ENCODE measurements at regions not wholly inside any gene's neighbourhood (a gene's known extent, or its start where the extent isn't known, plus 50 kb on each side); places are given as distances from the start of the nearest gene placed in this dataset.

DNA sequence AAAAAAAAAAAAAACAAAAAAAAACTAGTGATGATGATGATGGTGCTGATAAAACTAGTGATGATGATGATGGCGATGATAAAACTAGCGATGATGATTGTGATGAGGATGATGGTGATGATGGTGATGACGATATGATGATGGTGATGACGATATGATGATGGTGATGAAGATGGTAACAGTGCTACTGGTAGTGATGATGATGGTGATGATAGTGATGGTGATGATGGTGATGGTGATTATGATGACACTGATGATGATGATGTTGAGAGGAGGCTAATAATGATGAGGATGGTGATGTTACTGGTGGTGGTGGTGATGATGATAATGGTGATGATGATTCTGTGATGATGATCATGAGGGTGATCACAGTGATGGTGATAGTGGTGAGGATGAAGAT lies 345.5 kb upstream of the CDH4 start:
- Histone ChIP-seq H3K4me3 (ENCODE audit: low read depth in 1 of 2, low read length in 1 of 2) (no peak overlapping the region), H3K27me3 (no peaks in the 10 kb centered on the region), H3K9me3 (no peaks in the 10 kb centered on the region), H3K4me1 (ENCODE audit: control insufficient read depth in 1 of 2, insufficient read depth in 1 of 2, low read depth in 1 of 2, low read length in 1 of 2) (no peaks in the 10 kb centered on the region), H3K27ac (no peak overlapping the region), H3K36me3 (no peaks in the 10 kb centered on the region)
- TF ChIP-seq, protein P1, sequence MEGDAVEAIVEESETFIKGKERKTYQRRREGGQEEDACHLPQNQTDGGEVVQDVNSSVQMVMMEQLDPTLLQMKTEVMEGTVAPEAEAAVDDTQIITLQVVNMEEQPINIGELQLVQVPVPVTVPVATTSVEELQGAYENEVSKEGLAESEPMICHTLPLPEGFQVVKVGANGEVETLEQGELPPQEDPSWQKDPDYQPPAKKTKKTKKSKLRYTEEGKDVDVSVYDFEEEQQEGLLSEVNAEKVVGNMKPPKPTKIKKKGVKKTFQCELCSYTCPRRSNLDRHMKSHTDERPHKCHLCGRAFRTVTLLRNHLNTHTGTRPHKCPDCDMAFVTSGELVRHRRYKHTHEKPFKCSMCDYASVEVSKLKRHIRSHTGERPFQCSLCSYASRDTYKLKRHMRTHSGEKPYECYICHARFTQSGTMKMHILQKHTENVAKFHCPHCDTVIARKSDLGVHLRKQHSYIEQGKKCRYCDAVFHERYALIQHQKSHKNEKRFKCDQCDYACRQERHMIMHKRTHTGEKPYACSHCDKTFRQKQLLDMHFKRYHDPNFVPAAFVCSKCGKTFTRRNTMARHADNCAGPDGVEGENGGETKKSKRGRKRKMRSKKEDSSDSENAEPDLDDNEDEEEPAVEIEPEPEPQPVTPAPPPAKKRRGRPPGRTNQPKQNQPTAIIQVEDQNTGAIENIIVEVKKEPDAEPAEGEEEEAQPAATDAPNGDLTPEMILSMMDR (IDR thresholded peaks at IDR 0.05) = no peak

DNA sequence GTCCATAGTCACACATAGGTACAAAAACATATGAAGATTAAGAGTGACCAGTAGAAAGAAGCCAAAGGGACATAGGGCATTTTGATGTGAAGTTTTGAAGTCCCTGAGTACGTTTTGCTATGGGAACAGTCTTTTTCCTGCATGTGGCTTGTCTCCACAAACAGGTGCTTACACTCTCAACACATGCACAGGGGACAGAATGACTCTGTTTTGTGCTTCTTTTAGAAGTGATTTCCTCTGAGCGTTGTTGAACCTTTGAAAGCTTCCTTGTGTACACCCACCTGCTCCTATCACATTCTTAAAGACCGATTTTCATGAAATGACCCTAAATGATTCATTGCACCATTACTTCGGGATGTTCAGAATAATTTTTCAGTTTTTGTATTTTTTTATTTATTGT lies 338.8 kb upstream of the CDH4 start:
- H3K36me3 ChIP-seq = no peaks in the 10 kb centered on the region
- H3K27ac ChIP-seq = no peak overlapping the region
- no peaks in the 10 kb centered on the region for H3K4me1 ChIP-seq (ENCODE audit: control insufficient read depth in 1 of 2, insufficient read depth in 1 of 2, low read depth in 1 of 2, low read length in 1 of 2)
- no peak overlapping the region for H3K4me3 ChIP-seq (ENCODE audit: low read depth in 1 of 2, low read length in 1 of 2)
- no peaks in the 10 kb centered on the region for H3K27me3 ChIP-seq
- TF ChIP-seq, protein P1 (IDR thresholded peaks at IDR 0.05) = no peak
- H3K9me3 ChIP-seq = no peaks in the 10 kb centered on the region

DNA sequence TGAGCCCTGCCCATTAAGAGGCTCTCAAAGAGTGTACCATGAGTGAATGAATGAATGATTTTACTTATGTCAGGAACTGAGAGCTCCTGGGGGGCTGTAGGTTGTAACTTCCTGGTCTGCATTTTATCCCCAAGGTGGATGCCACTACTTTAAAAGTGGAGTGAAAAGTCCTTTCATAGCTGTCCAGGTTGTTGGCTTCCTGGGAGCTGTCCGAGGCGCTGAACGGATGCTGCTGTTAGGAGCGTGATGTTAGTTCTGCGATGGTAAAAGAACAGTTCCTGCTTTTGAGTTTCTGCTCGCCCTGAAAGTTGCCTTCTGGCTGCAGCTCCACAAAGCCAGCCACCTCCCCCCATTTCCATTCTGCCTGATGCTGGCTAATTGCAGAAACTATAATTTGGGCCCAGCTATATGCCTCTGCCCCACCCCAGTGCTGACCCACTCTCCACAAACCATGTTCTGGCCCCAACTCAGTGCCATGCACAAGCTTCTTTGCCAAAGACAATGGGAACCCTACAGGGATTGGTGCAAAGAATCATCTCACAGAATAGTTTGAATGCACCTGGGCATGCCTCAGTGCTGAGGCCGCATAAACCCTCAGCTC lies 330.9 kb upstream of the CDH4 start:
- Histone ChIP-seq H3K4me3 (ENCODE audit: low read depth in 1 of 2, low read length in 1 of 2) (no peak overlapping the region), H3K27me3 (no peaks in the 10 kb centered on the region), H3K27ac (no peak overlapping the region), H3K4me1 (ENCODE audit: control insufficient read depth in 1 of 2, insufficient read depth in 1 of 2, low read depth in 1 of 2, low read length in 1 of 2) (no peaks in the 10 kb centered on the region), H3K36me3 (no peaks in the 10 kb centered on the region), H3K9me3 (no peaks in the 10 kb centered on the region)
- TF ChIP-seq, protein P1 (IDR thresholded peaks at IDR 0.05) = no peak

DNA sequence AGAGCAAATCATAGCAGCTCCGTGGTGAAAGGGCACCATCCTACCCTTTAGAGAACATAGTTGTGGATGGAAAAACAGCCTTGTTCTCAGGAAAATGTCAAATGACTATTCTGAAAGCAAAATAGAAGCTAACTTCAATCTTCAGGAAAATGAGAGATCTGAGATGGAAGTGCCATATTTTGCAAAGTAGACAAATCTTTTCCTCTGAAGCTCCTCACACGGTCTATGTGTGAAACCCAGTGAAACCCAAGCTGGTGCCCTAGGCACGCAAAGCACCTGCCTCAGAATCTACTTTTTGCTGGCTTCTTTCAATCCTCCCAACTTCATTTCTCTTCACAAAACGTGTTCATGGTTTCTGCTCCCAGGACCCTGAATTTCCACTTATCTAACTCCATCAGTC lies 325.2 kb upstream of the CDH4 start:
- H3K27ac ChIP-seq = no peak overlapping the region
- no peaks in the 10 kb centered on the region for H3K4me1 ChIP-seq (ENCODE audit: control insufficient read depth in 1 of 2, insufficient read depth in 1 of 2, low read depth in 1 of 2, low read length in 1 of 2)
- H3K4me3 ChIP-seq (ENCODE audit: low read depth in 1 of 2, low read length in 1 of 2) = no peak overlapping the region
- no peaks in the 10 kb centered on the region for H3K9me3 ChIP-seq
- no peaks in the 10 kb centered on the region for H3K27me3 ChIP-seq
- no peaks in the 10 kb centered on the region for H3K36me3 ChIP-seq
- TF ChIP-seq, protein P1 (IDR thresholded peaks at IDR 0.05) = no peak

DNA sequence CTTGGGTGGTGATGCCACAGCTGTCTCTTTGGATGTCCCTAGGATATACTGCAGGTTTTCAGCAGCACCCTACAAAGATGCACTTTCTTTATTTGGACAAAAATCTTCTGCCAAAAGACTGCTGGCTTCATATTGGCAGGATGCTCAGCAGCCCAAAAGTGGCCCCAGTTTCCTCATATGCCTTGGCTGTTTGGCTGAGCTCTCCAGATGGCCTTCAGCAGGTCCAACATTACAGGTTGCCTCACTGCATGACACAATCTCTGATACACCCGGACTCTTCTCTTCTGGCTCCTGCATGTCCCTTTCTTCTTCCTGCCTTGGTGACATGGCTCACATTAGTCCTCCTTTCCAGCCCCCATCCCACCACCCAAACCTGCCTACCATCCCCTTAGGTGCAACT lies 323.7 kb upstream of the CDH4 start:
- Histone ChIP-seq H3K4me1 (ENCODE audit: control insufficient read depth in 1 of 2, insufficient read depth in 1 of 2, low read depth in 1 of 2, low read length in 1 of 2) (no peaks in the 10 kb centered on the region), H3K27ac (no peak overlapping the region), H3K9me3 (no peaks in the 10 kb centered on the region), H3K27me3 (no peaks in the 10 kb centered on the region), H3K36me3 (no peaks in the 10 kb centered on the region), H3K4me3 (ENCODE audit: low read depth in 1 of 2, low read length in 1 of 2) (no peak overlapping the region)
- TF ChIP-seq, protein P1 (IDR thresholded peaks at IDR 0.05) = no peak
